Activated CD8-positive, alpha-beta T cell treated with anti-CD3 and anti-CD28 coated beads for 36 hours (primary cell): ENCODE measurements at regions not wholly inside any gene's neighbourhood (a gene's known extent, or its start where the extent isn't known, plus 50 kb on each side); places are given as distances from the start of the nearest gene placed in this dataset.

Experiments used
- ATAC-seq: fragments of 200-7000 bp; cut with Tn5 transposase; one replicate; pipeline ENCODE4 v1.10.0; 2021; ENCODE audit warnings: mild to moderate bottlenecking, moderate library complexity
- CTCF ChIA-PET: fragments of 350-600 bp; sonication (Branson Sonifier 250); formaldehyde crosslinking; loops from one replicate; lab custom pipeline; 2021; ENCODE audit warnings: antibody characterized with exemption; lab: Charles Lee
- POLR2A ChIA-PET: fragments of 350-600 bp; sonication (Branson Sonifier 250); formaldehyde crosslinking; loops from one replicate; lab custom pipeline; 2021; ENCODE audit warnings: antibody characterized with exemption; lab: Charles Lee
- DNase-seq: peaks from one replicate; pipeline ENCODE4 v3.0.0-alpha.2; 2020
- H3K27ac Mint-ChIP-seq: one replicate; pipeline ENCODE4 v1.8.0; 2021; ENCODE audit warnings: mild to moderate bottlenecking, mixed read lengths
- H3K27me3 Mint-ChIP-seq: one replicate; pipeline ENCODE4 v1.8.0; 2021; ENCODE audit warnings: mixed read lengths
- H3K36me3 Mint-ChIP-seq: one replicate; pipeline ENCODE4 v1.8.0; 2021; ENCODE audit warnings: low read depth, mixed read lengths
- H3K4me1 Mint-ChIP-seq: one replicate; pipeline ENCODE4 v1.8.0; 2021; ENCODE audit warnings: low read depth, mixed read lengths
- H3K4me3 Mint-ChIP-seq: one replicate; pipeline ENCODE4 v1.8.0; 2021; ENCODE audit warnings: mild to moderate bottlenecking, moderate library complexity, mixed read lengths
- H3K9me3 Mint-ChIP-seq: one replicate; pipeline ENCODE4 v1.8.0; 2021; ENCODE audit warnings: mixed read lengths
- CTCF ChIP-seq: fragments of 200-600 bp; IDR thresholded peaks from one replicate; pipeline ENCODE4 v1.8.0; 2022; ENCODE audit warnings: antibody characterized with exemption, mild to moderate bottlenecking
- intact Hi-C: fragments of 100-400 bp; cut with micrococcal nuclease; formaldehyde crosslinking; loops from one replicate; pipeline ENCODE4 v1.10.0; 2022

DNA sequence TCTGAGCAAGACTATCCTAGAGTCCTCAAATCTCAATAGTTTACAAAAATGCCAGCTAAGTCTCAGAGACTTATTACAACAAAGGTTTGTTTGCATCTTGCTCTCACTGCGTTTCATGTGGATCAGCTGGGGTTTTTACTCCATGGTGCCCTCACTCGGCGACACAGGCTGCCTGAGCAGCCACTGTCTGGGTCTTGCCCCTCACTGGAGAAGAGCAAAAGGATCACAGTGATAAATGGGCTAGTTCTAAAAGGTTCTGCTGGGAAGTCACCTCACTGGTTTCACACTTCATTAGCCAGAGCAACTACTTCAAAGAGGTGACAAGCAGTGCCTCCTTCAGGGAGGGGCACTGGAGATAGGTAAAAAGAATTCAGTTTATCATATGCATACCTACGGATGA is 392.0 kb downstream of the RPL10L start:
- intact Hi-C loops: no loop called here
- ATAC-seq (no peak), DNase-seq (no peak)
- Mint-ChIP-seq H3K4me1 (no peaks in the 10 kb centered on the region), H3K9me3 (peaks cover 4% of the 10 kb centered on the region), H3K4me3 (no peak overlapping the region), H3K36me3 (no peaks in the 10 kb centered on the region), H3K27me3 (no peaks in the 10 kb centered on the region), H3K27ac (no peak overlapping the region)
- POLR2A ChIA-PET: no interaction called here
- CTCF ChIA-PET: no interaction called here
- no peak for TF ChIP-seq CTCF

DNA sequence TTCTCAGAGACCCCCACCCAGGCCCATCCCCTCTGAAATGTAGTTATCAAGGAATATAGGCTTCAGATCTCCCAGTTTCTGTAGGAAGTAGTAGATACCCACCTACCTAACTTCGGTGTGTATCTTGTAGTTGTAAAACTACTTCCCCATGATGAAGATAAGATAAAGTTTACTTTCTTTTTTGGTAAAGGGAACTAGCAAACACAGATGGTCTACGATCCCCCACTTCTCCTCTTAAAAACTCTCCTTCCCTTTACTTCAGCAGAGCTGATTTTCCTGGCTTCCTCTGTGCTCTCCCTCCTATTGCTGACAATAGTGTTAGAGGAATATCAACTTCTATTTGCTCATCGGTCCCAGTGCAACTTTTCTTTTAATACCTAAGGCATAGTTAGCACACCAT is 395.2 kb downstream of the RPL10L start:
- no peak overlapping the region for H3K4me3 Mint-ChIP-seq
- TF ChIP-seq CTCF: no peak
- no peaks in the 10 kb centered on the region for H3K36me3 Mint-ChIP-seq
- no peak overlapping the region for H3K27ac Mint-ChIP-seq
- no peaks in the 10 kb centered on the region for H3K4me1 Mint-ChIP-seq
- H3K27me3 Mint-ChIP-seq: no peaks in the 10 kb centered on the region
- DNase-seq (no peak), ATAC-seq (no peak)
- intact Hi-C loops: no loop called here
- POLR2A ChIA-PET: no interaction called here
- H3K9me3 Mint-ChIP-seq: peaks cover 4% of the 10 kb centered on the region
- CTCF ChIA-PET: no interaction called here

DNA sequence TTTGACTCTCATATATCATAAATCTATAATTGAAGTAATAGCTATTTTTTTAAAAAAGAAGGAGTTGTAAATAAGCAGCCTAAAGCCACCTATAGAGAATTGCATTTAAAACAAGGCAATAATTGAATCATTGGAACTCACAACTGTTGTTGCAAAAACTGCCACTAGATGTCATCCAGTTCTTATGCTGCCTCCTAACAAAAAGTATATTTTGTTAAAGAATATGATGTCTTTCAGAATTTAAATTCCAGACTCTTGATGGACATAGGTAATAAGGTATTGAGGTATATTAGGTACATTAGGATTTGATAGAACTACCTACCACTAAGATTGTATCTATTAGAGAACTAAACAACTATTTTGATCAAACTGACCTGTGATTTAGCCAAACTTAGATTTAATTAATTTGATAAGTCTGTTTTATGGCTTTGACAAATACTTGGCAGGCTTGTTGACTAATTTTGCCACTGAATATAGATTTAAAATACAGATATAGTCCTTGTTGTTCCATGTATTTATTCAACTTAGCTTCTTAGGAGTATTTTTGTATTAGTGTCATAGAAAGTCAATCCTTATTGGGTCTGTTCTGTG is 401.4 kb downstream of the RPL10L start:
- H3K36me3 Mint-ChIP-seq: no peaks in the 10 kb centered on the region
- H3K27ac Mint-ChIP-seq: no peak overlapping the region
- H3K4me1 Mint-ChIP-seq: no peaks in the 10 kb centered on the region
- DNase-seq (no peak), ATAC-seq (no peak)
- peak; percentile 38 for TF ChIP-seq CTCF
- intact Hi-C loops: no loop called here
- no peak overlapping the region for H3K4me3 Mint-ChIP-seq
- no peaks in the 10 kb centered on the region for H3K27me3 Mint-ChIP-seq
- POLR2A ChIA-PET: no interaction called here
- H3K9me3 Mint-ChIP-seq: no peaks in the 10 kb centered on the region
- CTCF ChIA-PET: interaction anchor here (0.9 kb wide), 1 partner anchor 10 kb away, joined by 3 read pairs; no protein-coding TSS in a partner anchor

DNA sequence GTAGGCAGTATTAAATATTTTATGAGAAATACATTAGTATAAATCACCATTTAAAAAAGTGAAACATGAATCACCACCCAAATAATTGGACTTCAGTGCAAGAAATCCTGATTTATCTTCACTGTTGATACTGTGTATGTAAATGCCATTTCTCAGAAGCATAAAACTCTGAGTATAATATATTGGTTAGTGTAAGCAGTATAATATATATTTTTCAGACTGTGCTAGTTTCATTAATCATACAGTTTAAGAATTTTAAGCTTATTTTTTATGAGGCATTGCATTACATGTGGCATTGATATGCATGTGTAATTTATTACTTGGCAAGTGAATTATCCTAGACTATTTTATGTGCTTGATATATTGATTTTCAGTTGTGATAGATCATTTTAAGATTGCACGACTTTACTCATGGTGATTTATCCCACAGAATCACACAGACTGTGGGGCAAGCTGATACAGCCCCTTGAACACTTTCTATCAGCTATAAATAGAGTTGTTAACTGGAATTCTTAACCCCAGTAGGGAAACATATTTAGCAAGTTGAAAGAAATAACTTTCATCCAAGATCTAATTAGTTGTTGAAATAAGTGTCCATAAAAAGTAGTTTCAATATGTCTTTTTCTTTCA is 403.5 kb downstream of the RPL10L start:
- H3K4me3 Mint-ChIP-seq: no peak overlapping the region
- no peak overlapping the region for H3K27ac Mint-ChIP-seq
- peaks cover 1% of the 10 kb centered on the region for H3K9me3 Mint-ChIP-seq
- intact Hi-C loops: no loop called here
- no peaks in the 10 kb centered on the region for H3K36me3 Mint-ChIP-seq
- ChIA-PET POLR2A (no interaction called here), CTCF (no interaction called here)
- H3K27me3 Mint-ChIP-seq: no peaks in the 10 kb centered on the region
- no peaks in the 10 kb centered on the region for H3K4me1 Mint-ChIP-seq
- no peak for TF ChIP-seq CTCF
- ATAC-seq (no peak), DNase-seq (no peak)

DNA sequence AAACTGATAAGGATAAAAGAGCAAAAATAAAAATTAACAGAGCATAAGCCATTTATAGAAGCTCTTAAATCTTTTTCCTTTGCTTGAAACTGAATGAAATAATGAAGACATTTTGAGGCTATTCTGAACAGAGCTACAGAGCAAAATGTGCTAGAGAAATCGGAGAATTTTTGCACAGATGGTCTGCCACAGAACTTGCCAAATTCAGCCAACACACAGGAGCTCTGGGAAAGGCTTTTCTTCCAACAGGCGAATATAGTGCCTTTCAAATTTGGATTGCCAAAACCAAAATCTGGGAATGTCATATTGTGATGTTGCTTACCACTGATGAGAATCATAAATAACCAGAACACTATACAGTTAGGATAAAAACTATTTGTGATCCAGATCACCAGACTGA is 406.3 kb downstream of the RPL10L start:
- intact Hi-C loops: no loop called here
- Mint-ChIP-seq H3K27me3 (no peaks in the 10 kb centered on the region), H3K27ac (no peak overlapping the region), H3K4me3 (no peak overlapping the region), H3K4me1 (no peaks in the 10 kb centered on the region), H3K36me3 (no peaks in the 10 kb centered on the region), H3K9me3 (peaks cover 10% of the 10 kb centered on the region)
- ATAC-seq (no peak), DNase-seq (no peak)
- no peak for TF ChIP-seq CTCF
- ChIA-PET POLR2A (no interaction called here), CTCF (interaction anchor here (1.2 kb wide), 1 partner anchor 17 kb away, joined by 3 read pairs; no protein-coding TSS in a partner anchor)
